Stimulated activated naive CD8-positive, alpha-beta T cell treated with anti-CD3 and anti-CD28 coated beads, Interleukin-15, Interleukin-2, amounts not matched to agents 100 ng/mL and 50 ng/mL, for 24 hours (primary cell): ENCODE measurements at regions not wholly inside any gene's neighbourhood (a gene's known extent, or its start where the extent isn't known, plus 50 kb on each side); places are given as distances from the start of the nearest gene placed in this dataset.

Source experiments
- H3K27ac Mint-ChIP-seq: one replicate; pipeline ENCODE4 v1.8.0; 2021; ENCODE audit warnings: mild to moderate bottlenecking, mixed read lengths
- H3K27me3 Mint-ChIP-seq: one replicate; pipeline ENCODE4 v1.8.0; 2021; ENCODE audit warnings: mixed read lengths
- H3K36me3 Mint-ChIP-seq: one replicate; pipeline ENCODE4 v1.8.0; 2021; ENCODE audit warnings: low read depth, mixed read lengths
- H3K4me1 Mint-ChIP-seq: one replicate; pipeline ENCODE4 v1.8.0; 2021; ENCODE audit warnings: low read depth, mixed read lengths
- H3K4me3 Mint-ChIP-seq: one replicate; pipeline ENCODE4 v1.8.0; 2021; ENCODE audit warnings: mild to moderate bottlenecking, mixed read lengths
- H3K9me3 Mint-ChIP-seq: one replicate; pipeline ENCODE4 v1.8.0; 2021; ENCODE audit warnings: mixed read lengths

- Mint-ChIP-seq H3K27ac (no peak overlapping the region), H3K9me3 (peaks cover 10% of the 10 kb centered on the region), H3K27me3 (no peaks in the 10 kb centered on the region), H3K36me3 (no peaks in the 10 kb centered on the region), H3K4me1 (no peaks in the 10 kb centered on the region), H3K4me3 (no peak overlapping the region)
Observed at GRCh38 chr7:46522354-46522906, 601.4 kb upstream of the IGFBP3 start.

GRCh38 chr7:46518713-46519112 is 597.6 kb upstream of the IGFBP3 start:
- no peaks in the 10 kb centered on the region for H3K27me3 Mint-ChIP-seq
- H3K4me3 Mint-ChIP-seq: no peak overlapping the region
- no peaks in the 10 kb centered on the region for H3K4me1 Mint-ChIP-seq
- no peaks in the 10 kb centered on the region for H3K9me3 Mint-ChIP-seq
- H3K27ac Mint-ChIP-seq: no peak overlapping the region
- H3K36me3 Mint-ChIP-seq: no peaks in the 10 kb centered on the region

GRCh38 chr7:46515844-46516590 is 594.9 kb upstream of the IGFBP3 start:
- no peaks in the 10 kb centered on the region for H3K4me1 Mint-ChIP-seq

GRCh38 chr7:46513447-46513848 is 592.4 kb upstream of the IGFBP3 start:
- no peaks in the 10 kb centered on the region for H3K27me3 Mint-ChIP-seq
- no peak overlapping the region for H3K27ac Mint-ChIP-seq
- H3K4me1 Mint-ChIP-seq: no peaks in the 10 kb centered on the region
- no peaks in the 10 kb centered on the region for H3K9me3 Mint-ChIP-seq
- H3K36me3 Mint-ChIP-seq: no peaks in the 10 kb centered on the region
- no peak overlapping the region for H3K4me3 Mint-ChIP-seq

More at GRCh38 chr7:46515844-46516590, 594.9 kb upstream of the IGFBP3 start:
- Mint-ChIP-seq H3K27ac (no peak overlapping the region), H3K36me3 (no peaks in the 10 kb centered on the region), H3K27me3 (no peaks in the 10 kb centered on the region), H3K9me3 (no peaks in the 10 kb centered on the region), H3K4me3 (no peak overlapping the region)

- Mint-ChIP-seq H3K27me3 (no peaks in the 10 kb centered on the region), H3K4me1 (no peaks in the 10 kb centered on the region), H3K27ac (no peak overlapping the region), H3K4me3 (no peak overlapping the region), H3K9me3 (no peaks in the 10 kb centered on the region), H3K36me3 (no peaks in the 10 kb centered on the region)
Observed at GRCh38 chr7:46512891-46513413, 591.9 kb upstream of the IGFBP3 start.

- Mint-ChIP-seq H3K36me3 (no peaks in the 10 kb centered on the region), H3K27me3 (no peaks in the 10 kb centered on the region), H3K27ac (no peak overlapping the region), H3K9me3 (peaks cover 3% of the 10 kb centered on the region), H3K4me1 (no peaks in the 10 kb centered on the region), H3K4me3 (no peak overlapping the region)
Observed at GRCh38 chr7:46511442-46512215, 590.6 kb upstream of the IGFBP3 start.

GRCh38 chr7:46508583-46508982 is 587.5 kb upstream of the IGFBP3 start:
- H3K4me3 Mint-ChIP-seq: no peak overlapping the region
- H3K36me3 Mint-ChIP-seq: no peaks in the 10 kb centered on the region
- H3K27ac Mint-ChIP-seq: no peak overlapping the region
- H3K4me1 Mint-ChIP-seq: no peaks in the 10 kb centered on the region
- no peaks in the 10 kb centered on the region for H3K27me3 Mint-ChIP-seq
- H3K9me3 Mint-ChIP-seq: peaks cover 13% of the 10 kb centered on the region

- H3K27me3 Mint-ChIP-seq: no peaks in the 10 kb centered on the region
- no peak overlapping the region for H3K4me3 Mint-ChIP-seq
- H3K36me3 Mint-ChIP-seq: no peaks in the 10 kb centered on the region
- no peak overlapping the region for H3K27ac Mint-ChIP-seq
- no peaks in the 10 kb centered on the region for H3K4me1 Mint-ChIP-seq
- H3K9me3 Mint-ChIP-seq: peaks cover 13% of the 10 kb centered on the region
Observed at GRCh38 chr7:46507560-46507959, 586.5 kb upstream of the IGFBP3 start.

GRCh38 chr7:46494441-46494840 is 573.4 kb upstream of the IGFBP3 start:
- Mint-ChIP-seq H3K9me3 (peaks cover 24% of the 10 kb centered on the region), H3K27me3 (no peaks in the 10 kb centered on the region), H3K27ac (no peak overlapping the region), H3K4me1 (no peaks in the 10 kb centered on the region), H3K36me3 (no peaks in the 10 kb centered on the region), H3K4me3 (no peak overlapping the region)

- Mint-ChIP-seq H3K4me1 (no peaks in the 10 kb centered on the region), H3K4me3 (no peak overlapping the region), H3K27me3 (no peaks in the 10 kb centered on the region), H3K27ac (no peak overlapping the region), H3K9me3 (peaks cover 23% of the 10 kb centered on the region), H3K36me3 (no peaks in the 10 kb centered on the region)
Observed at GRCh38 chr7:46494028-46494427, 573.0 kb upstream of the IGFBP3 start.

- no peak overlapping the region for H3K4me3 Mint-ChIP-seq
- no peak overlapping the region for H3K27ac Mint-ChIP-seq
- H3K36me3 Mint-ChIP-seq: no peaks in the 10 kb centered on the region
- peaks cover 18% of the 10 kb centered on the region for H3K9me3 Mint-ChIP-seq
- H3K4me1 Mint-ChIP-seq: no peaks in the 10 kb centered on the region
- H3K27me3 Mint-ChIP-seq: no peaks in the 10 kb centered on the region
Observed at GRCh38 chr7:46493196-46493595, 572.1 kb upstream of the IGFBP3 start.

- H3K27me3 Mint-ChIP-seq: no peaks in the 10 kb centered on the region
- no peaks in the 10 kb centered on the region for H3K4me1 Mint-ChIP-seq
- H3K36me3 Mint-ChIP-seq: no peaks in the 10 kb centered on the region
- no peak overlapping the region for H3K4me3 Mint-ChIP-seq
- no peak overlapping the region for H3K27ac Mint-ChIP-seq
- peaks cover 18% of the 10 kb centered on the region for H3K9me3 Mint-ChIP-seq
Observed at GRCh38 chr7:46492466-46492865, 571.4 kb upstream of the IGFBP3 start.

GRCh38 chr7:46490406-46490805 is 569.3 kb upstream of the IGFBP3 start:
- no peak overlapping the region for H3K4me3 Mint-ChIP-seq
- H3K4me1 Mint-ChIP-seq: no peaks in the 10 kb centered on the region
- H3K27ac Mint-ChIP-seq: no peak overlapping the region
- peaks cover 13% of the 10 kb centered on the region for H3K9me3 Mint-ChIP-seq
- H3K27me3 Mint-ChIP-seq: no peaks in the 10 kb centered on the region
- no peaks in the 10 kb centered on the region for H3K36me3 Mint-ChIP-seq

- Mint-ChIP-seq H3K27ac (no peak overlapping the region), H3K9me3 (peaks cover 13% of the 10 kb centered on the region), H3K4me3 (no peak overlapping the region), H3K36me3 (no peaks in the 10 kb centered on the region), H3K4me1 (no peaks in the 10 kb centered on the region), H3K27me3 (no peaks in the 10 kb centered on the region)
Observed at GRCh38 chr7:46489106-46489505, 568.0 kb upstream of the IGFBP3 start.

- H3K9me3 Mint-ChIP-seq: peaks cover 13% of the 10 kb centered on the region
Observed at GRCh38 chr7:46488607-46489006, 567.5 kb upstream of the IGFBP3 start.

More at GRCh38 chr7:46488607-46489006, 567.5 kb upstream of the IGFBP3 start:
- Mint-ChIP-seq H3K36me3 (no peaks in the 10 kb centered on the region), H3K27ac (no peak overlapping the region), H3K4me3 (no peak overlapping the region), H3K27me3 (no peaks in the 10 kb centered on the region), H3K4me1 (no peaks in the 10 kb centered on the region)
